GM12878 (cell line): ENCODE measurements at regions not wholly inside any gene's neighbourhood (a gene's known extent, or its start where the extent isn't known, plus 50 kb on each side); places are given as distances from the start of the nearest gene placed in this dataset.

ENCODE experiments used
- ATAC-seq: fragments of 200-7000 bp; cut with Tn5 transposase; 3 replicates; pipeline ENCODE4 v1.9.1; 2020; ENCODE audit warnings: mild to moderate bottlenecking, moderate library complexity
- BruUV-seq: library from RNA; stranded (reverse); fragments of 400-500 nt; replicated peaks from 2 replicates; lab custom pipeline; 2021; lab: Mats Ljungman, UMichigan
- CTCF ChIA-PET: fragments of 300-600 bp; sonication (Branson Sonifier 250); formaldehyde crosslinking; extraction: SDS; loops from one replicate; lab custom pipeline; 2021; ENCODE audit warnings: inconsistent platforms; lab: Yijun Ruan, JAX
- POLR2A ChIA-PET: fragments of 350-600 bp; formaldehyde crosslinking; extraction: SDS; loops from one replicate; lab custom pipeline; 2021; ENCODE audit warnings: inconsistent platforms; lab: Charles Lee
- RAD21 ChIA-PET: fragments of 300-600 bp; sonication (Branson Sonifier 250); formaldehyde crosslinking; loops from one replicate; lab custom pipeline; 2023; ENCODE audit warnings: antibody characterized with exemption; ENCODE audit not compliant: unreplicated experiment; lab: Charles Lee
- SMC1A ChIA-PET: fragments of 300-600 bp; sonication (Branson Sonifier 250); formaldehyde crosslinking; loops from one replicate; lab custom pipeline; 2023; ENCODE audit not compliant: unreplicated experiment, uncharacterized antibody; lab: Charles Lee
- DNase-seq: peaks from one replicate; pipeline ENCODE4 v3.0.0-alpha.2; 2011; ENCODE audit warnings: low read depth, low spot score
- FAIRE-seq: peaks from 3 replicates; lab custom pipeline; 2011; peaks lifted over from hg19 to GRCh38; lab: Jason Lieb, UNC
- H2AFZ ChIP-seq: 2 replicates; pipeline ENCODE4 v1.6.0; 2011; ENCODE audit warnings: low read depth, low read length, control low read depth; ENCODE audit not compliant: control insufficient read depth
- H3K27ac ChIP-seq: 2 replicates; pipeline ENCODE4 v1.5.1; 2011; ENCODE audit warnings: control low read depth; ENCODE audit not compliant: control insufficient read depth, insufficient read depth
- H3K27me3 ChIP-seq, 2 experiments: replicated peaks in 1 of 2; 2 replicates each; pipeline versions ENCODE4 v1.6.0 to v1.6.1; 2011; ENCODE audit warnings: low read length in 1 of 2; ENCODE audit not compliant: control insufficient read depth in 2 of 2, insufficient read depth in 2 of 2
- H3K36me3 ChIP-seq, 2 experiments: 2 replicates each; pipeline ENCODE4 v1.5.1; 2011; ENCODE audit warnings: low read length in 1 of 2; ENCODE audit not compliant: control insufficient read depth in 2 of 2, insufficient read depth in 2 of 2
- H3K4me1 ChIP-seq: 2 replicates; pipeline ENCODE4 v1.6.1; 2011; ENCODE audit warnings: mild to moderate bottlenecking, low read length, moderate library complexity, mixed read lengths; ENCODE audit not compliant: control insufficient read depth, insufficient read depth
- H3K4me2 ChIP-seq: 2 replicates; pipeline ENCODE4 v1.6.0; 2011; ENCODE audit warnings: control low read depth; ENCODE audit not compliant: control insufficient read depth, insufficient read depth
- H3K4me3 ChIP-seq: fragments of 200-600 bp; sonication (generic); 2 replicates; pipeline ENCODE4 v1.5.1; 2016
- H3K79me2 ChIP-seq: 2 replicates; pipeline ENCODE4 v1.6.0; 2011; ENCODE audit warnings: low read length; ENCODE audit not compliant: control insufficient read depth, insufficient read depth
- H3K9ac ChIP-seq: 2 replicates; pipeline ENCODE4 v1.8.0; 2011; ENCODE audit warnings: low read length, control low read depth, mixed read lengths; ENCODE audit not compliant: control insufficient read depth, insufficient read depth
- H3K9me3 ChIP-seq: replicated peaks from 3 replicates; pipeline ENCODE4 v1.5.1; 2011; ENCODE audit warnings: mild to moderate bottlenecking, low read length; ENCODE audit not compliant: control insufficient read depth, insufficient read depth
- H4K20me1 ChIP-seq: 2 replicates; pipeline ENCODE4 v1.6.0; 2011; ENCODE audit not compliant: control insufficient read depth, insufficient read depth
- CBFB ChIP-seq: IDR thresholded peaks from 2 replicates; pipeline ENCODE4 v1.6.1; 2016; ENCODE audit warnings: antibody characterized with exemption, low read depth
- ESRRA ChIP-seq: IDR thresholded peaks from 2 replicates; pipeline ENCODE4 v1.6.1; 2012; ENCODE audit warnings: mild to moderate bottlenecking, low read length, improper control_type of control experiment
- HDAC6 ChIP-seq: fragments of 200-600 bp; sonication (generic); IDR thresholded peaks from one replicate; pipeline ENCODE4 v1.8.0; 2017; ENCODE audit warnings: antibody characterized with exemption; ENCODE audit not compliant: unreplicated experiment
- NFIC ChIP-seq: IDR thresholded peaks from 2 replicates; pipeline ENCODE4 v1.6.1; 2012; ENCODE audit warnings: low read depth, mild to moderate bottlenecking, inconsistent platforms, low read length, moderate library complexity
- NFYA ChIP-seq: IDR thresholded peaks from 2 replicates; pipeline ENCODE4 v1.6.1; 2011; ENCODE audit warnings: low read depth, mild to moderate bottlenecking, low read length, improper control_type of control experiment, borderline replicate concordance
- RAD51 ChIP-seq: fragments of 450-650 bp; IDR thresholded peaks from 2 replicates; pipeline ENCODE4 v1.6.1; 2016; ENCODE audit warnings: moderate library complexity, mild to moderate bottlenecking, inconsistent platforms
- RB1 ChIP-seq: fragments of 450-650 bp; formaldehyde crosslinking; IDR thresholded peaks from 2 replicates; pipeline ENCODE4 v1.6.1; 2017; ENCODE audit warnings: mild to moderate bottlenecking, borderline replicate concordance
- ZBED1 ChIP-seq: IDR thresholded peaks from 2 replicates; pipeline ENCODE4 v1.6.1; 2016; ENCODE audit warnings: borderline replicate concordance
- ZNF217 ChIP-seq: fragments of 450-650 bp; IDR thresholded peaks from 2 replicates; pipeline ENCODE4 v1.6.1; 2017; ENCODE audit warnings: antibody characterized with exemption, mild to moderate bottlenecking
- ZNF274 ChIP-seq: IDR thresholded peaks from one replicate; pipeline ENCODE4 v1.8.0; 2011; ENCODE audit not compliant: insufficient read length, insufficient read depth
- ZZZ3 ChIP-seq: IDR thresholded peaks from 2 replicates; pipeline ENCODE4 v1.6.1; 2011; ENCODE audit warnings: low read depth; ENCODE audit not compliant: control insufficient read depth, insufficient read length
- WGBS: methylation state at CpG from one replicate; pipeline ENCODE4 v1.1.6; 2016; ENCODE audit warnings: low lambda C conversion rate; ENCODE audit not compliant: insufficient replicate concordance, insufficient coverage; ENCODE audit errors: missing lambda C conversion rate; 5-methylcytosine and 5-hydroxymethylcytosine counted together
- in situ Hi-C: fragments of 300-500 bp; cut with MboI; formaldehyde crosslinking; loops from 9 replicates; pipeline ENCODE4 v1.14.3; 2018; ENCODE audit warnings: mixed read lengths
- intact Hi-C: fragments of 100-400 bp; cut with micrococcal nuclease; formaldehyde crosslinking; loops from one replicate; pipeline ENCODE4 v1.14.2; 2022; ENCODE audit not compliant: unreplicated experiment

DNA sequence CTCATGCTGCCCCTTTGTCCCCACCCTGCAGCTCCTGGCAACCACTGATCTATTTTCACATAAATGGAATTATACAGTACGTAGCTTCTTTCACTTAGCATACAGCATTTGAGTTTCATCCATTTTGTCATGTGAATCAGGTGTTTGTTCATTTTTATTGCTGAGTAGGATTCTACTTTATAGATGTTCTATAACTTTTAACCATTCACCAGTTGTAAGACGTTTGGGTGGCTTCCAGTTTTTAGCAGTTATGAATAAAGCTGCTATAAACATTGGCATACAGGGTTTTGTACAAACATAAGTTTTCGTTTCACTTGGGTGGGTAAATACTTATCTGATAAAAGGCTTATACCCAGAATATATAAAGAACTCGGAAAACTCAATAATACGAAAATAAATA is 102.3 kb upstream of the KLHL13 start:
- POLR2A ChIA-PET: no interaction called here
- SMC1A ChIA-PET: no interaction called here
- DNase-seq (no peak), ATAC-seq (no peak), FAIRE-seq (no peak)
- Histone ChIP-seq H3K4me3 (no peak overlapping the region), H4K20me1 (no peaks in the 10 kb centered on the region), H3K79me2 (no peaks in the 10 kb centered on the region), H2AFZ (no peak overlapping the region), H3K9me3 (no peaks in the 10 kb centered on the region), H3K27ac (no peak overlapping the region), H3K27me3 (no peaks in the 10 kb centered on the region; a peak in 1 of 4 replicates), H3K9ac (no peak overlapping the region), H3K4me1 (no peaks in the 10 kb centered on the region), H3K4me2 (no peak overlapping the region), H3K36me3 (no peaks in the 10 kb centered on the region)
- CTCF ChIA-PET: no interaction called here
- BruUV-seq: no TSS peak
- intact Hi-C loops (no loop called here), in situ Hi-C loops (no loop called here)
- 27% methylated on average over 5 of the region's 5 CpGs for whole genome bisulfite sequencing
- RAD21 ChIA-PET: interaction anchor here (0.8 kb wide), 1 partner anchor 115 kb away, joined by 4 read pairs; no protein-coding TSS in a partner anchor
- TF ChIP-seq CBFB (no peak), ZNF274 (no peak), HDAC6 (no peak), RB1 (no peak), ZBED1 (no peak), NFYA (no peak), ESRRA (no peak), RAD51 (no peak), NFIC (no peak), ZNF217 (no peak), ZZZ3 (no peak)
